SKM-1 (cell line): ENCODE measurements at regions not wholly inside any gene's neighbourhood (a gene's known extent, or its start where the extent isn't known, plus 50 kb on each side); places are given as distances from the start of the nearest gene placed in this dataset.

ENCODE experiments used
- DNase-seq: peaks from one replicate; lab custom pipeline; 2025; ENCODE audit not compliant: unreplicated experiment; lab: John Stamatoyannopoulos, UW

- DNase-seq: no peak
Measured at GRCh38 chr18:78853341-78853740, 126.3 kb upstream of the SALL3 start.

GRCh38 chr18:78855188-78855587, 124.4 kb upstream of the SALL3 start:
- no peak for DNase-seq

- no peak for DNase-seq
Measured at GRCh38 chr18:78856569-78857313, 122.9 kb upstream of the SALL3 start.

- no peak for DNase-seq
Measured at GRCh38 chr18:78857314-78858150, 122.1 kb upstream of the SALL3 start.

GRCh38 chr18:78859686-78860085, 119.9 kb upstream of the SALL3 start:
- no peak for DNase-seq

- no peak for DNase-seq
Measured at GRCh38 chr18:78860117-78860516, 119.5 kb upstream of the SALL3 start.

GRCh38 chr18:78861116-78861515, 118.5 kb upstream of the SALL3 start:
- DNase-seq: no peak

- DNase-seq: no peak
Measured at GRCh38 chr18:78861706-78862105, 117.9 kb upstream of the SALL3 start.

GRCh38 chr18:78862395-78862794, 117.2 kb upstream of the SALL3 start:
- DNase-seq: no peak

GRCh38 chr18:78865056-78865598, 114.5 kb upstream of the SALL3 start:
- DNase-seq: no peak

GRCh38 chr18:78865771-78866310, 113.8 kb upstream of the SALL3 start:
- DNase-seq: no peak

GRCh38 chr18:78867131-78867530, 112.5 kb upstream of the SALL3 start:
- DNase-seq: no peak

GRCh38 chr18:78868330-78869316, 111.0 kb upstream of the SALL3 start:
- no peak for DNase-seq

- DNase-seq: no peak
Measured at GRCh38 chr18:78871618-78872017, 108.0 kb upstream of the SALL3 start.

GRCh38 chr18:78873926-78874500, 105.6 kb upstream of the SALL3 start:
- DNase-seq: no peak

GRCh38 chr18:78875016-78875777, 104.4 kb upstream of the SALL3 start:
- peak; percentile 84 for DNase-seq

GRCh38 chr18:78875778-78876650, 103.6 kb upstream of the SALL3 start:
- DNase-seq: no peak

- DNase-seq: no peak
Measured at GRCh38 chr18:78876868-78877267, 102.8 kb upstream of the SALL3 start.

- no peak for DNase-seq
Measured at GRCh38 chr18:78878335-78878734, 101.3 kb upstream of the SALL3 start.
